PFSK-1 (cell line): ENCODE measurements at regions not wholly inside any gene's neighbourhood (a gene's known extent, or its start where the extent isn't known, plus 50 kb on each side); places are given as distances from the start of the nearest gene placed in this dataset.

Experiments used
- FOXP2 ChIP-seq: optimal IDR thresholded peaks from 2 replicates; pipeline ENCODE3; 2011; ENCODE audit warnings: borderline replicate concordance, control low read depth, inconsistent platforms; ENCODE audit not compliant: insufficient read depth; ENCODE audit errors: extremely low read length, extremely low read depth
- POLR2AphosphoS5 ChIP-seq: IDR thresholded peaks from 2 replicates; pipeline ENCODE4 v1.6.1; 2012; ENCODE audit warnings: low read depth, mild to moderate bottlenecking, control low read depth, low read length, moderate library complexity
- SIN3A ChIP-seq: IDR thresholded peaks from 2 replicates; pipeline ENCODE4 v1.6.1; 2012; ENCODE audit warnings: mild to moderate bottlenecking, low read length, moderate library complexity, borderline replicate concordance; ENCODE audit not compliant: insufficient read depth
- TAF1 ChIP-seq: IDR thresholded peaks from 2 replicates; pipeline ENCODE4 v1.6.1; 2012; ENCODE audit warnings: low read length, control low read depth, borderline replicate concordance; ENCODE audit not compliant: insufficient read depth
- TF ChIP-seq, protein P1 (sequence below), 2 experiments: IDR thresholded peaks; 2 replicates each; pipeline versions ENCODE4 v1.6.1 to v1.8.0; 2011 to 2012; ENCODE audit warnings: low read depth in 2 of 2, low read length in 2 of 2, control low read depth in 1 of 2, inconsistent platforms in 1 of 2, mild to moderate bottlenecking in 1 of 2, moderate library complexity in 1 of 2; ENCODE audit not compliant: insufficient read depth in 1 of 2

DNA sequence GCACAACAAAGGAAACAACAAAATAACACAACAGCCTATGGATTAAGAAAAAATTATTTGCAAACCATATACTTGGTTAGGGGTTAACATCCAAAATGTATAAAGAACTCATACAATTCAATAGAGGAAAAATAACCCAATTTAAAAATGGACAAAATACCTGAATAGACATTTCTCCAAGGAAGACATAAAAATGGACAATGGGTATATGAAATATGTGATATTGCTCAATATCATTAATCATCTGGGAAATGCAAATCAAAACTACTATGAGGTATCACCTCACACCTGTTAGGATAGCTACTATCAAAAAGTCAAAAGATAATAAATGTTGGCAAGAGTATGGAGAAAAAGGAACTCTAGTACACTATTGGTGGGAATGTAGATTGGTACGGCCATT lies 71.0 kb upstream of the THRB start:
- TF ChIP-seq, protein P1, sequence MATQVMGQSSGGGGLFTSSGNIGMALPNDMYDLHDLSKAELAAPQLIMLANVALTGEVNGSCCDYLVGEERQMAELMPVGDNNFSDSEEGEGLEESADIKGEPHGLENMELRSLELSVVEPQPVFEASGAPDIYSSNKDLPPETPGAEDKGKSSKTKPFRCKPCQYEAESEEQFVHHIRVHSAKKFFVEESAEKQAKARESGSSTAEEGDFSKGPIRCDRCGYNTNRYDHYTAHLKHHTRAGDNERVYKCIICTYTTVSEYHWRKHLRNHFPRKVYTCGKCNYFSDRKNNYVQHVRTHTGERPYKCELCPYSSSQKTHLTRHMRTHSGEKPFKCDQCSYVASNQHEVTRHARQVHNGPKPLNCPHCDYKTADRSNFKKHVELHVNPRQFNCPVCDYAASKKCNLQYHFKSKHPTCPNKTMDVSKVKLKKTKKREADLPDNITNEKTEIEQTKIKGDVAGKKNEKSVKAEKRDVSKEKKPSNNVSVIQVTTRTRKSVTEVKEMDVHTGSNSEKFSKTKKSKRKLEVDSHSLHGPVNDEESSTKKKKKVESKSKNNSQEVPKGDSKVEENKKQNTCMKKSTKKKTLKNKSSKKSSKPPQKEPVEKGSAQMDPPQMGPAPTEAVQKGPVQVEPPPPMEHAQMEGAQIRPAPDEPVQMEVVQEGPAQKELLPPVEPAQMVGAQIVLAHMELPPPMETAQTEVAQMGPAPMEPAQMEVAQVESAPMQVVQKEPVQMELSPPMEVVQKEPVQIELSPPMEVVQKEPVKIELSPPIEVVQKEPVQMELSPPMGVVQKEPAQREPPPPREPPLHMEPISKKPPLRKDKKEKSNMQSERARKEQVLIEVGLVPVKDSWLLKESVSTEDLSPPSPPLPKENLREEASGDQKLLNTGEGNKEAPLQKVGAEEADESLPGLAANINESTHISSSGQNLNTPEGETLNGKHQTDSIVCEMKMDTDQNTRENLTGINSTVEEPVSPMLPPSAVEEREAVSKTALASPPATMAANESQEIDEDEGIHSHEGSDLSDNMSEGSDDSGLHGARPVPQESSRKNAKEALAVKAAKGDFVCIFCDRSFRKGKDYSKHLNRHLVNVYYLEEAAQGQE (IDR thresholded peaks at IDR 0.05; ENCODE audit: insufficient read depth in 1 of 2, low read depth in 2 of 2, low read length in 2 of 2) = no peak
- TF ChIP-seq TAF1 (no peak), POLR2AphosphoS5 (no peak), SIN3A (no peak), FOXP2 (no peak)
